SK-N-DZ (cell line): ENCODE measurements at regions not wholly inside any gene's neighbourhood (a gene's known extent, or its start where the extent isn't known, plus 50 kb on each side); places are given as distances from the start of the nearest gene placed in this dataset.
"Not testable (repeated sequence)": the region's sequence is repeated elsewhere in the genome, so short reads cannot be mapped to it uniquely, and the experiment has no call there.

ENCODE experiments used
- DNase-seq: peaks from one replicate; pipeline ENCODE4 v3.0.0-alpha.2; 2015; ENCODE audit warnings: low spot score

DNA sequence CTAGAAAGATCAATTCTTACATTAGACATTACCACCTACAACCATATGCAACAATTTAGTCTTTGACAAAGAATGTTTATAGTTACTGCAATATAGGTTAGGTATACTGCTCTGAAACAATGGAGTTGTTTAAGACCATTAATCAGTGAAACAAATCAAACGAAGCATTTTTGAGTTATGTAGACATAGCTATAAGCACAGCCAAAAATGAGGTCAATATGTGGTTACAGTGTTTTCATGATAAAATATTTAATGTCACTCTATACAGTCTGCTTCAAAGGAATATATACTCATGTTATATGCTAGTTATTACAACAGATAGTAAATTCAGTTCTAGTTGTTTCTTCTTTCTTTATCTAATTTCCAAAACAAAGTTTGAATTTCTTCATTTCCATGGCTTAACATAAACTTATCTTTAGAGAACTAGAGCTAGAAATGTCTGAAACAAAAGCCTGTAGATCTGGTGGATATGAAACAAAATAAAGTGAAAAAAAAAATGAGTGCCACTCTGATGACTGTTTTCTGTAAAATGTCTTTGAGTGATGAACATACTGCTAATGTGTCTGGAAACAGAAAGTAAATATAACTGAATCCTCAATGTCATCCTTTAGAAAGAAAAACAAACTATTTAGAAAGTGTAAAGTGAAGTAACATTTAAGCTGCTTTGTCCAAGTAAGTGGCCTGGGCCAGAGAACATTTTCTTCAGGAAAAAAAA, 809.0 kb downstream of the FAT4 start:
- no peak for DNase-seq

DNA sequence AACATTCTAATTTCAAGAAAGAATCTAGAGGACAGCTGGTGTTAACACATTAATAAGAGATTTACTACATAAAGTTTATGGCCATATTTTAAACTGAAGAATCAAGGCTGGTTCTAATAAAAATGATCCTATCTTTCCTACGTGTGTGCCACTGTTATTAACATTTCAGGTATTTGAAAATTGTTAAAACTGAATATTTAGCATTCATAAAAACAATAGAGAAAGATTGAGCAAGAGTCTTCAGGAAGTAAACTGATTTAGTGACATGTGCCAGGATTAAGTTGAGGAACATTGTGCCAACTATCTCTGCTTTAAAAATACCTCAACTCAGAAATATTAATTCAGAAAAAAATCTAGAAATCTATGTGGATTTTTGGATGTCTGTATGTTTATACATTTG, 810.1 kb downstream of the FAT4 start:
- DNase-seq: no peak

DNA sequence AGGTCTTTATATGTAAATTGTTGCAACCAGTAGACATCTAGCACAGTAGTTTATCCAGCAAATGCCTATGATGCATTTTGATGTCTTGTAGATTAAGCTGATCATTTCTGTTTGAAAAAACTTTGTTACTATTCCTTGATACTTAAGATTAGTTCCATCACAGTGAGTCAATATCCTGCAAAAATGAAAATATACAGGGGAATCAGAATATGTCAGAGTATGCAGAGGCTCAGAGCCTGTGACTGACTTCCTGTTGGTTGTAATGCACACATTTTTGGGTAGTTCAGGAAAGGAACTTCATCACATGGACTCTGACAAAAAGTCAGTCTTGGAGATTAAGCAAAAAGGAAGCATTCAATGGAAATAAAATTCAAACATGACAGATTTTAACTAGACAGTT, 815.5 kb downstream of the FAT4 start:
- no peak for DNase-seq

DNA sequence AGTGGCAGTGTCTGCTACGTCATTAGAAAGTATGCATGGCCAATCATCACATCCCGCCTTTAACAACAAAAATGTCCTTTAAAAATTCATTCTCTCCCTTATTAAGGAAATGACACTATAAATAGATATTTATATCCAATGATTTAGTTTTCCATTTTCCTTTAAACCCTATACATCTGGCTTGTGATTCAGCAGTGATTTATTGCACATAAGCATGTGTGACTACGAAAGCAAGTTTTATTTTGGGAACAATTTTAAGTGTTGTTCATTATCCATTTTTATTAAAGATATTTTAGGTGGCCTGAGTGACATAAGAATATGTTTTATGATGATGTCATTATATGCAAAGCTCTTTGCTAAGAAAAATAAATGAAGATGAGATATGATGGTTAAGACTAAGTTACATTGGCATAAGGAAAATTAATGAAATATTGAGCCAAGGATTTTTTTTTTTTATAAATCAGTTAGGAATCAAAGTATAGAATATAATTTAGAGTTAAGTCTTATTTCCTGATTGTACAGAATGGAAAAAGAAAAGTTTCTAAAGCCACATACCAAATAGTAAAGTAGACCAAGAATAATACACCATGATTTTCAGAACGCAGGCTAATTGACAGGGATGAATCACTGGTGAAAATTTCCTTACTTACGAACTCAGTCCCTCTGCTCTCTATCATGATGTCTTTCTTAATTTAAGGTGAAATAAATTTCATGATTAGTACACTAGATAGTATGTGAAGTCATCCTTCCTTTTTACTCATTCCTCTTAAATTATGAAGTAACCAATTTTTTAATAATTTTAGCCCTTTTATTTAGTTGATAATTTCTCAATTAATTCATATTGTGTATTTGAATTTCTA, 822.4 kb downstream of the FAT4 start:
- peak; percentile 1 for DNase-seq

DNA sequence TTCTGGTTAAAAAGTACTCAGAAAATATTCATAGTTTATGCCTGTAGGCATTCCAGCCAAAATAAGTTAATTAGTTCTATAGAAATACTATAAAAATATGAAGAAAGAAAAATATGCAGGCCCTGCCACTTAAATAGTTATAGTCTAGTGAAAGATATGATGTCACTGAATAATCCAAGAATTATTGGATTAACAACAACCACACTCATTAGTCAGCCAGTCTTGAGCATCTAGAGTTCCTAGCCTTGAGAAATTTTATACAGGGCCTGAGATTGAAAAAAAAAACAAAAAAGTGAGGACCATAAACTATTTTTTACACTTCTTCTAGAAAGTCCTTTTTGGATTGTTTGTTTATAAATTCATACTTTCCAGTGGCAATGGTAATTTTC, 823.0 kb downstream of the FAT4 start:
- no peak for DNase-seq

DNA sequence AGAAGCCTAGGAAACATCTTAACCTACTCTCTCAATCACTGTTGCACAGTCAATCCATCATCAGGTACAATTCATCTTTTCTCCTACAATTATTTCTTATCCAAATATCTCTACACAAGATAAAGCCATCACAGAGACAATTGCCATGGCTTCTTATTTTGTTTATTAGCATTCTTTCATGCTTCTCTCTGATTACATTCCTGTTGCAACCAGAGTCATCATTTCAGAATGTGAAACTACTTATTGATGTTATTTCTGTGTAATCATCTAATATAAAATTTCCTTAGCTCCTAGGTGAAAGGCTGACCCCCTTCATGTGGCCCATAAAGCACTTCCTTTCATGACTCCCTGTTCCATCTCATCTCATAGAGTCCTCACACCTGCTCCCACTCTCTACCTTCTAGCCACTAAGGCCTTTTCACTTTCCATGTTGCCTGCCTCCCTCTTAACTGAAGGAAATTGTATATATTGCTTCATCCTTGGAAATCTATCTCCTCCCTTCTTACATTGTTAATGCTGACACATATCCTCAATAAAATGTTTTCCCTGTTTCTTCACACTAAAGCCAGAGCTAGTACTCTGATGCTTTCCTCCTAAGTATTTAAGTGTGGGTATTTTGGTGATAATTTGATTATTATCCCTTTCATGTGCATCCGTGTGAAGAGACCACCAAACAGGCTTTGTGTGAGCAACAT, 829.9 kb downstream of the FAT4 start:
- no peak for DNase-seq

DNA sequence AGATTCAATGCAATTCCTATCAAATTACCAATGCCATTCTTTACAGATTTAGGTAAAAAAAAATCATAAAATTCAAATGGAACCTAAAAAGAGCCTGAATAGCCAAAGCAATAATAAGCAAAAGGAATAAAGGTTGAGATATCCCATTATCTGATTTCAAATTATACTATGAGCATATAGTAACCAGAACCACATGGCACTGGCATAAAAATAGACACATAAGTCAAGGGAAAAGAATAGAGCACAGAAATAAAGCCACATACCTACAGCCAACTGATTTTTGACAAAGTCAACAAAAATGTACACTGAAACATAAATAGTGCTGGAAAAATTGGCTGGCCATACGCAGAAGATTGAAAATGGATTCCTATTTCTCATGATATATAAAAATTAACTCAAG, 853.7 kb downstream of the FAT4 start:
- DNase-seq: no peak

DNA sequence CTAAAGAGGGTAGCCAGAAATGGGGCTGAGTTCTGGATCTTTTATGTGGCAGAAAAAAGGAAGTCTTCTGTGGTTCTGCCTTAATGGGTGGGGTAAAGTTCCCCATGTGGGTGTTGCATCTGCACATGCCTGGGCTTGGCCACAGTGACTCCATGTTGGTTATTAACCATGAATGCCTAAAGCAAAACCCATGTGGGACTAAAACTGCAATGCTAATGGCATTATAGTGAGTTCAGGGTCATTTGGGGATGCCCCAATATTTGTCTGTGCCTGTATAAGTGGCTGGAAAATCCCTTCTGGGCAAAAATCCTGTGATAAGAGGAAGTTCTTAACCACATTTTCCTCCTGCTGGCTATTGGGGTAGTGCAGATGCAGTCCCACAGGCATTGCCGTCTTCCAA, 857.4 kb downstream of the FAT4 start:
- no peak for DNase-seq

DNA sequence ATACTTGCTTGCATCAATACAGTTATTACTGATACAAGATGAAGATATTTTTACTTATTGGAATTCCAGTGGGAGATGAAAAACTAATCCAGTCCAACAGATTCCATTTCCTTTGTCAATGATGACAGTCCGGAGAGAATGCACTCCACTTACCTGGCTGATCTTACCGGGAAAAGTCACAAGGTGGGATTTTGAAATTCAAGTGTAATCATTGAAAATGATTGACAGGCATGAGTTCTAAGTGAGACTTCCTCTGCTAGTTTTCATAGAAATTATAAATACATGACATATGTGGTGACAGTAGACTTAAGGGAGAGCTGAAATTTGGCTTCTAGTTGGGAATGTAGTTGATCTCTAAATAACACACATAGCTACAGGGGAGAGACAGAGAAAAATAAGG, 859.9 kb downstream of the FAT4 start:
- DNase-seq: no peak

DNA sequence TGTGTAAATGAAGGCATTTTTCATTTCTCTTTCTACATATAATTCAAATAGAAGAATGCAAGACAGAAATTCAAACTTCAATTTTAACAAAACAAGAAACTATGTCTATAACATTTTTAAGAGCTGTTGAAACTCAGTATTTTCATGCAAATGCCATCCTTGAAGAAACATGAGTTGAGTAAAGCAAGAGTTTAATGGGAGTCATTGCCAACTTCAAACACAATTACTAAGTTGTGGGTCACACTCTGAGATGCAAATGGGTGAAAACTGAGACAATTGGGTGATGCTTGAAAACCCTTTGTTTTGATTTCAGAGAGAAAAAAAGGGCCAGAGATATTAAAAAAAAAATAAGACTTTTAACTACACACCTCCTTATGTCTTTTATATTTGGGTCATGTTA, 865.9 kb downstream of the FAT4 start:
- DNase-seq: no peak

DNA sequence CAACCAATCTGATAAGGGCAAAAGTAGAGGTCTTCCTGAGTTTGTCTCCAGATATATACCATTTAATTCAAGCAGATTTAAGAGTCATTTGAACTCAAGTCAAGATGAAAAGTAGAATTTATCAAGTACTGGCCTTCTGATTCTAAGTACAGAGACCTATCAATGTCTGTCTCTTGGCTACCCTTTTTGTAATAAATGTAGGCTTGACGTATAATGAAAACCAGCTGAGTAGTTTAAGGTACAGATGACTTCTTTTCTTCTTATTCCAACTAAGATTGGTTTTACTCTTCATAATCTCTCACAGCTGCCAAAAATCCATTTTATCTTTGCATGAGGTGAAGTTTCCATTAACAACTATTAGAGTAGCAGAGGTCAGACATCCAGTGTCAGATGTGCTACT, 867.6 kb downstream of the FAT4 start:
- no peak for DNase-seq

DNA sequence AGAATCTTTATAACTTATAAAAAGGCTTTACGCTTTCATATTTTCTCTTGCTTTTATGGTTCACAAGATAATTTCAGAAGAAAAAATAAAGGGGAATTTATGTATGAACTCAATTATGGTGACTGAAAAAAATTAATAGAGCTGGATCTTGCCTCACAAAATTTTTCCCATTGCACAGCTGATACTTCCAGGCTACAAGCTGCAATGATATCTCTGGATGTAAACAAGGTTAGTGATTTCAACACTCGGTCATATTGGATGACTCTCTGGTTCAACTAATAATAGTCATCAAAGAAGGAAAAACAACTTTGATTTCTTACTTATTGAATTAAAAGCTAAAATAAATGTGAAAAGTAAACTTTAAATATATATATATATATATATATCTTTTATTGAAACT, 868.0 kb downstream of the FAT4 start:
- no peak for DNase-seq

DNA sequence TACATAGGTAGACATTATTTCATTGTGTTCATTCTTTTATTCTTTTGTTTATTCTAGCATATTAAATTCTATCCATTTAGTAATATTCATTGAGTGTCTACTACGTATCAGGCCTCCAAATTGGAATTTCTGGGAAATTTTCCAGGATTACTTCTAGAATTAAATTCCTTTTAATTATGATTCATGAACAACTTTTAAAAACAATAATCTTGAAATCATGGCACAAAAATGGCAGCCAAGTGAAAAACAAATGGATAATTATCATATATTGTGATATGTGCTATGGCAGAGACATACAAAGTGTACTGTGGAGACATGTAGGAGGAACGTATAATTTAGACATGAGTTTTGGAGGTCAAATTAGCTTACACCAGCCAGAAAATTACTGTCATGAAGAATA, 868.5 kb downstream of the FAT4 start:
- no peak for DNase-seq

DNA sequence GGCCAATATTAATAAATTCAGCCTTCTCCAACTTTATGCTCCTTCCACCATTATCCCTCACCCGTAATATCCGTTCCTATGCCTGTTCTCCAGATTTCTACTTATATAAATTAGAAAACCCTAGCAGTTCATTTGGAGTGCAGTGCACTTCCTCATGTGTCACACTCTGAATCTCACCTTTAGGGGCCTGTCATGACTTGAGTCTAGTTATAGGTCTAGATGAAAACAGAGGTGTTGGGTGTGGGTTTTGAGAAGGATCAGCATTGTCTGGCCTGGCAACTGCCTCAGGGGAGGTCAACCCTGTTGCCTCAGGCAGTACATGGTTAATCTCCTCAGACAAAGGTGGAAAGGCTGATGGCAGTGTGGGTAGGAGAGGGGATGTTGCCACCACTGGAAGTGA, 876.8 kb downstream of the FAT4 start:
- DNase-seq: no peak

DNA sequence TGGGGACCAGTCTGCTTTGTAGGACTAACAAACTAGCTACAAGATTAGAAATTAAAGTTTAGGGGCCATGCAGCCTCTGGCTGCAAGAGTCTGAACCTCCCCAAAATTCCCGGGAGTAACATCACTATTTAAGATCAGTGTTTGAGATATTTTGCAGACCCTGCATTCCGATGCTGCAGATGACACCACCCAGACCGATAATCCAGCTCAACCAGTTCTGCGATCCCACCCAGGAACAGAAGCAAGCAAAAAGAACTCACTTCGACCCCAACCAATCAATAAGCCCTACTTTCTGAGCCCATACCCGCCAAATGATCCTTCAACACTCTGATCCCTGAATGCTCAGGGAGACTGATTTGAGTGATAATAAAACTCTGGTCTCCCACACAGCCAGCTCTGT, 877.8 kb downstream of the FAT4 start:
- no peak for DNase-seq

DNA sequence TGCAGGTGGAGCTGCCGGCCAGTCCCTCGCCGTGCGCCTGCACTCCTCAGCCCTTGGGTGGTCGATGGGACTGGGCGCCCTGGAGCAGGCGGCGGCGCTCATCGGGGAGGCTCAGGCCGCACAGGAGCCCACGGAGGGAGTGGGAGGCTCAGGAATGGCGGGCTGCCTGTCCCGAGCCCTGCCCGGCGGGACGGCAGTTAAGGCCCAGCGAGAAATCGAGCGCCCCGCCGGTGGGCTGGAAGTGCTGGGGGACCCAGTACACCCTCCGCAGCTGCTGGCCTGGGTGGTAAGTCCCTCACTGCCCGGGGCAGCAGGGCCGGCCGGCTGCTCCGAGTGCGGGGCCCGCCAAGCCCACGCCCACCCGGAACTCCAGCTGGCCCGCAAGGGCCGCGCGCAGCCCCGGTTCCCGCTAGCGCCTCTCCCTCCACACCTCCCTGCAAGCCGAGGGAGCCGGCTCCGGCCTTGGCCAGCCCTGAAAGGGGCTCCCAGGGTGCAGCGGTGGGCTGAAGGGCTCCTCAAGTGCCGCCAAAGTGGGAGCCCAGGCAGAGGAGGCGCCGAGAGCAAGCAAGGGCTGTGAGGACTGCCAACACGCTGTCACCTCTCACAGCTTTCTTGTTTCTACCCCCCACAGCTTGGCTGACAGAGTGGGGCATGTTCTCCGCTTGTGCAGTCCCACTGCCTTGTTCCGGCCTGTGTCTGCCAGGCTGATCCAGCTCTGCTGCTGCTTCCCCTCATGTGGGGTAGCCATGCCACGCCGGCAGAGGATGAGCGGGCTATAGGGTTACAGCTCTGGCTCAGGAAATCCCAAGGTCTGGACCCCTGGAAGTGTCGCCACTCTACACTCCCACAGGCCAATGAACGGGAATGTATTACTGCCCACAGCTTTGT, 886.7 kb downstream of the FAT4 start:
- not testable (repeated sequence) for DNase-seq

DNA sequence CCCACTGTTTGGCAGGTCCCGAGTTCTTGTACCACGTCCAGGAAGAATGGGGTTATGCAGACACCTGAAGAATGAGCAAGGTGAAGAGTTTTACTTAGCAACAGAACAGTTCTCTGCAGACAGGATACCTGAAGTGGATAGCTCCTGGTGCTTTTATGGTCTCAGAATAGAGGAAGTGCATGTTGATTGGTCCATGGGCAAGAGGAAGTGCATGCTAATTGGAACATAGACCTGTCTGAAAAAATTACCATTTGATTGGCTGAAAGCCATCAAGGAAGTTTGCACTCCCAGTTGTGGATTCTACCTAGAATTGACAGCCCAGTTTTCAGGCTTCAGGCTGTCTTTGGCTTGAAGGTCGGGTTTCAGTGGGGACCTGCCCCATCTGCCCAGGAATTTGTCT, 887.5 kb downstream of the FAT4 start:
- no peak for DNase-seq

DNA sequence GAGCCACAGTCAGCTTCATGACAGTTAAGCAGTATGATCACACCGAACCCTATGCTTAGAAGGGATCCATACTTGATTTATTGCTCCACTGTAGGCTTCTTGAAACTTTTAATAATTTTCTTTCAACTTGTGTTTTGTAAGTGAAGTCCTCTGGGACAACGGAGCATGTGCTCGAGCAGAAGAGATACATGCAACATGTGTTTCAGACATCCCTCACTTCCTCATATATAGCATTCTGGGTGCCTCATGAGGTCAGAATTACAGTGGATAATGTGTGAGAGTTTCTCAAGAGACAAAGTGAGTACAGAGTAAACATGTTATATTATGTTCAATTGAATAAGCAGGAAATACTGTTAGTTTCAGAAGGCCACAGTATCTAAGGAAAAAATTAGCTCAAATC, 893.2 kb downstream of the FAT4 start:
- DNase-seq: no peak

DNA sequence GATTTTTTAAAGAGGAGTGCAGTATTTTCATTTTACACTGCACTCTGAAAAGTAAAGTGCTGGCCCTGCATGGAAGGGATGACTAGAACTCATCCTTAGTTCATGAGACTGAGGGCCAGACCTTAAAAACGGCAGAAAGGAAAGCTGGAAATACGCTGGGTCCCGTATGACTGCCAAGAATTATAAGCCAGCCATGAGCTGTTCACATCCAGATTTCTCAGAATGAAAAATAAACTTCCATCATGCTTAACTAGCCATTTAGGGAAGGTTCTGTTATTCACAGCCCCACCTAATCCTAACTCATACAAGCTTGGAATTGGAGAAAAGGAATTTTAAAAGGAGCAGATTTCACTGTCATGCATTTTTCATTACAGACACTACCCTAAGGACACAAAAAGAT, 894.4 kb downstream of the FAT4 start:
- no peak for DNase-seq

DNA sequence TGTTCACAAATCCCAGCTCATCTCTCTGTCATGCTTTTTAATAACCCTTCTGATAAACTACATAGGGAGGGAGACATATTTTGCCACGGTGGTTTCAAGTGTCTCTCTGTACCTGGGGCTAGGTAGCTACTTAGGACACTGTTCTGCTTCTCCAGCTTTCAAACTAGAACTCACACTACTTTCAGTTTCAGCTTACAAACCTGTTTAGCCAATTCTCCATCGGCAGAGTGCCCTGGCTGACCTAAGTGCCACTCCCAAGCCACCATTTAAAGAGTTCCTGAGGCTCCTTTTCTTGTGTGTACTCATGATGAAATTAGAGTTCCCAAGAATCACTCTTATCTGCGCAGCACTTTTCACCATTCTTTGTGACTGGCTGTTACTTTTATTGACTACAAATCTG, 899.2 kb downstream of the FAT4 start:
- no peak for DNase-seq

DNA sequence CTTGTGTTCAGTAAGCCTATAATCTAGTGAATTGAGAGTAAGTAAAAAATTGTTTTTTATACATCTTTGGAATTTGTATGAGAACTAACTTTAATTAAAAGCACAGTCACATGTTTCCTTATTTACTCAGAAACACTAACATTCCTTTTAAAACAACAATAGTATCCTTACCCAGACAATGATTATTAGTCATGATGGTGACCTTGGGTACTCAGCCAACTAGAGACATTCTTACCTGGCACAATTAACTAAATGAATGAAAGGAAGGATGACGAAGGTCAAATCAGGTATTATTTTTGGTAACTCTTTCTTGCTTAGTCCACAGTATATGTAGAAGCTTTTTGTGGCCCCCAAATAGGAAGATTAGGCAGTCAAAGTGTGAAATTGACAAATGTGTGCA, 901.0 kb downstream of the FAT4 start:
- no peak for DNase-seq

DNA sequence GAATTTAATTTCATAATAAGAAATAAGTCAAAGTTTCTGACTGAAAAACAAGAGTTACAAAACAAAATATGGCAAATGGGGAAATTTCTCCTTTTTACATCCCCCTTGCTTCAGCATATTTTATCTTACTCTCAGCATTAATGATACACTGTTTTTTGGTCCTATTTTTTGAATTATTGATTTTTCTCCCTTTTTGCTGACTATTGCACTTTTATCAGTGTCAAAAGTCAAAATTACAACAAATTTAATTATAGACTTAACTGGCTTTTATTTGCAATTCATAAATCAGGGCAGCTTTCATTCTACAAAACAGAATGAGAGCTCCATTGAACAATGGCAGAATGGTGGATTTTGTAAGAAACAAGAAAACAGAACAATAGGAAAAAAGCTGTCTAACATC, 901.9 kb downstream of the FAT4 start:
- no peak for DNase-seq
